GM18502 (cell line): ENCODE measurements at regions not wholly inside any gene's neighbourhood (a gene's known extent, or its start where the extent isn't known, plus 50 kb on each side); places are given as distances from the start of the nearest gene placed in this dataset.

Experiments used
- ATAC-seq: cut with Tn5 transposase; IDR thresholded peaks from one replicate; pipeline ENCODE4 v1.9.1; 2021; ENCODE audit warnings: mild to moderate bottlenecking; ENCODE audit not compliant: unreplicated experiment, poor library complexity

DNA sequence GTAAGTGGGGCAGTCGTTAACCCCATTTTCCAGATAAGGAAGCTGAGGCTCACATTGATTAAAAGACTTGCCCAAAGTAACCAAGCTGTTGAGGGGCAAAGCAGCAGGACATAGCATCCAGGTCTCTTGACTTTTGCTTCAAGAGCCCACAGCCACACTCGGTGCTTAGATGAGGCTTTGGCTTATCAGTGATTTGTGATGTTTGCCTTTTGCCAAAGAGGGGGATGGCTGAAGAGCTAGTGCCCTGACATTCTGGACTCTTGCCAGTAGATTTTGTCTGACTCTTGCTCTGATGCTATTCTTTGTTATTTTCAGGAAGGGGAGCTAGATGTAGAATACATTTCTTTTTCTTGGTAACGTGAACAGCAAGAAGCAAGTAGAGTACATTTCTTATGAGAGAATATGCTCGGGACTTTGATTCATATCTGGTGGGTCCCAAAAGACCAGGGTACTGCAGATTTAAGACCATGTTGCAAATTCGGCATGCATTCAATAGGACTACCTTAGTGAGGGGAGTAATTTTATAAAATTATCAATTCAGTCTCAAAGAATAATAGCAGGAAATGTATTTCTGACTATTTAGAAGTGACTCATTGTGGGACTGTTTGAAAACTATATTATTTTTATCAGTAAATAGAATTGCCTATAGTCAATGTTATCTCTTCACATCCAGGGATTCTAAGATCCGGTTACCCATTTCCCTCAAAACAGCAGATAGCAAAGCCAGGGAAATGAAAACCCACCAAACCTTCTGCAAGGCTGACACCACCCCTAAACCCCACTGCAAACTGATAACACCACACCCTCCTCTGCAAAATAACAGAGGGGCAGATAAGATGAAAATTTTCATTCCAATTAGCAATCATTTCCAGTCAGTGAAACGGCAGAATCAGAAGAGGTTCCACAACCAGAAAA is 180.0 kb upstream of the BMPER start:
- ATAC-seq: no peak

DNA sequence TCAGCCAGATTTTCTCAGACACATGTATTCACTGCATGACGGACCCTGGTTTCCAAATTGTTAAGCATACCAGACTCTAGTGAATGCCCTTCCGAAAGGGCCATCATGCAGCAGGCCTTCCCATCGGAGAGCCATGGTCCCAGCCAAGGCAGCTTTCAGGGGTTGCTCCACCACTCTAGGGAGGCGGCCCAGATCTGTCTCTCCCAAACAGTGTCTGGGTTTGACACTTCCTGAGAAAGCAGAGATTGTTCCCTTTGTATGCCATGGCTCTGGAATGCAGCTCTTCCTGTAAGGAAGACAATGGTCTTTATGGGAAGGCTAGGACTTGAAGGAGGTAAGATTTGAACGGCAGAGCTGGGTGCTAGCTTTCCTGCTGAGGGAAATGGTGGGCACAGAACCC is 178.8 kb upstream of the BMPER start:
- no peak for ATAC-seq

DNA sequence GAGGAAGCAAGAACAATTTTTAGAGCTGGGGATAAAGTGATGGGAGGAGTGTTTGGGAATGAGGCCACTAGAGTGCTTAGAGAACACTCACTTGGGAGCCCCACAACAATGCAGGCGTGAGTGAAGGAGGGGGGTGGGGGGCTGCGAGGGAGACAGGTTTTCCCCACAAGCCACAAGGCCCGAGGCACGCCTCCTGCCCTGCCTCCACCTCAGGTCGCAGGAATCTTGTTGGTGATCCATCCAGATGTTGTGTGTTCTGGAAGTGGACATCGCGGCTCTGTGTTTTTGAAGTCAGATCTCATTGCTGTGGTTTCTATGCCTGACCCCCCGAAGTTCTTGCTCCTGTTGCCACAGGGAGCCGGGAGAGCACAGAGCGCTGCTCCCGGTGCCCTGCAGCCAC is 178.0 kb upstream of the BMPER start:
- ATAC-seq: no peak

GRCh38 chr7:33728873-33729551 is 176.3 kb upstream of the BMPER start:
- ATAC-seq: no peak

- ATAC-seq: no peak
These were observed 175.6 kb upstream of the BMPER start for GRCh38 chr7:33729726-33730125.

- ATAC-seq: no peak
These were observed 174.4 kb upstream of the BMPER start for GRCh38 chr7:33730958-33731357.

DNA sequence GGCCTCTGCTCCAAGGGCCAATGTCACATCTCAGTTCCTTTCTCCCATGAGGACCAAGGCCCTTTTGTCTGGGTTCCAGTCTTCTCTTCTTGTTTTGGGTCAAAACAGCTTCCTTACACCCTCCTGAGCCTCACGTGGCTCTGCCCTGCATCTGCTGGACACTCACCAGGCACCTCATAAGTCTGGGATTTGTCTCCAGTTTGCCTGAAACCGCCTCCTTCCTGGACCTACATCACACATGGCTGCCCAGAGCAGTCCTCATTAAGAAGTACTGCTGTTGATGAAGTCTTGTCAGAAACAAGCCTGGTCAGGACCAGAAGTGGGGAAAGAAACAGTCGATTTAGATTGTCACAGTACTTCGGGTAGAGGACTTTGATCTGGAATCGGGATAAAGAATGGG is 173.4 kb upstream of the BMPER start:
- ATAC-seq: no peak

DNA sequence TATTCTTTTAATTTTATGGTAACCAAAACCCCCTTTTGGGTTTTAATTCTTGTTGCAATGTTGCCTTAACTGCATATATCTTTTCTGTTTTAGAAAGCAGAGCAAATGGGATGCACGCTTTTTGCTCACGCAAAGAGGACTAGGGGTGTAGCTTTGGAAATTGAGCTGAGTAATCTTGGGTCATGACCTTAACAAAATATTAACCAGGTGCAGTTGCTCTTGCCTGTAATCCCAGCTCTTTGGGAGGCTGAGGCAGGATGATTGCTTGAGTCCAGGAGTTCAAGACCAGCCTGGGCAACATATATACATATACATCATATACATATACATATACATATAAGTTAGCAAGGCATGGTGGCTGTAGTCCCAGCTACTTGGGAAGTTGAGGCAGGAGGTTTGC is 172.9 kb upstream of the BMPER start:
- ATAC-seq: no peak

- ATAC-seq: no peak
These were observed 171.3 kb upstream of the BMPER start for GRCh38 chr7:33733870-33734650.

- no peak for ATAC-seq
These were observed 169.9 kb upstream of the BMPER start for GRCh38 chr7:33735403-33735802.

DNA sequence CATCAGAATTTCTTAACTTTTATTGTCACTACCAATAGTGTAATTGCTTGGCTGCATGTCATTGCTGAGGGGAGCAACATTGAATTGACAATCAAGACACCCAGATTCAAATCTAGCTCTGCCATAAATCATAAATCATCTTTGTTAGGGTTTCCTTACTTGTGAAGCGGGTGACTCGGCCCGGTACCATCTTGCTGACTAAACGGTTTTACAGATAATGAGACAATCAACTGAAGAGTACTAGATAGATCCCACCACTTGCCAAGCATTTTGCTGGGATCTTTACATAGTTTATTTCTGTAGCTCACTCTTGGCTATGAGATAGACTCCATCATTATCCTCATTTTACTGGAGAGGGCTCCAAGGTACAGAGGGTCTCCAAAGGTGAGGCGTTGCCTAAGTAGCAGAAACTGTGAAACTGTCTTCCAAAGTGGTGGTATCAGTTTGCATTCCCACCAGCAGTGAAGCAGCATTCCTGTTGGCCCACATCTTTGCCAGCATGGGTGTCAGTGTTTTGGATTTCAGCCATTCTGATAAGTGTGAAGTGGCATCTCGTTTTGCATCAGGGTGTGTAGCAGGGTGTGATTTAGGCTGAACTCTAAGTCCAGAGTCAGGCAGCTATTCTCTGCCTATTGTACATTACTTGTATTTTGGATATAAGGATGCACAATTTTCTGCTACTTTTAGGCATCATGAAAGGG is 168.7 kb upstream of the BMPER start:
- ATAC-seq: no peak

GRCh38 chr7:33738260-33738935 is 166.9 kb upstream of the BMPER start:
- no peak for ATAC-seq

GRCh38 chr7:33739286-33739685 is 166.1 kb upstream of the BMPER start:
- ATAC-seq: no peak

GRCh38 chr7:33742521-33742920 is 162.8 kb upstream of the BMPER start:
- no peak for ATAC-seq

GRCh38 chr7:33742999-33743587 is 162.2 kb upstream of the BMPER start:
- no peak for ATAC-seq

GRCh38 chr7:33743594-33743993 is 161.7 kb upstream of the BMPER start:
- ATAC-seq: no peak

DNA sequence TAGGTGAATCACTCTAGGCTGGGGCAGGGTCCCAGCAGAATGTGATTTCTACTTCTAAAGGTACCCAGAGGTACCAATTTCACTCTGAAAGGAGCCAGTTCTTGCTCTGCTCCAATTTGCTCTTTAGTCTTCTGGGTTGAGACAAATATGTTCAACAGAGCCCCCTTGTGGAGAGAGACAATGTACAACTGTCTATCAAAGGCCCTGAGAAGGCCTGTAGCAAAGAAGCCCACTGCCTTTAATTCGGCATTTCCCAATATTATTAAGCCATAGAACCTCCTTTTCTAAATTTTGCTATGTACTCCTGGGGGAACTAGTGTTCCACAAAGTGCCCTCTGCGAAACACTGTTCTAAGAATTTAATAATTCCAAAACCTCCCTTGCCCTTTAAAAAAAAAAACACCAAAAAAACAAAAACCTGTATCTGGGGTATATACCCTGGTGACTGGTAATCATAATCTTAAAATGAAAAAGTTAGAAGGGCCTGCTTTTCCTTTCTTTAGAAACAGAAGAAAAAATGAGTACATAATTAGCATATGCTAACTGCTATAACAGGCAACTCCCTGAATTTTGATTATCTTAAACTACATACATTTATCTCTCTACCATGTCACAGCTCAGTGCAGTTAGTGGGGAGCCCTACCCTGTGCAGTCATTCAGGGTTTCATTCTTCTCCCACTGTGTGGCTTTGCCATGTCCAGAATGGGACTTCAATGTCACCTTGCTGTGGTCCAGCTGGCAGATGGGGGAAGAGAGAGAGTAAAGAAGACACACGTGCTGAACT is 160.9 kb upstream of the BMPER start:
- no peak for ATAC-seq

DNA sequence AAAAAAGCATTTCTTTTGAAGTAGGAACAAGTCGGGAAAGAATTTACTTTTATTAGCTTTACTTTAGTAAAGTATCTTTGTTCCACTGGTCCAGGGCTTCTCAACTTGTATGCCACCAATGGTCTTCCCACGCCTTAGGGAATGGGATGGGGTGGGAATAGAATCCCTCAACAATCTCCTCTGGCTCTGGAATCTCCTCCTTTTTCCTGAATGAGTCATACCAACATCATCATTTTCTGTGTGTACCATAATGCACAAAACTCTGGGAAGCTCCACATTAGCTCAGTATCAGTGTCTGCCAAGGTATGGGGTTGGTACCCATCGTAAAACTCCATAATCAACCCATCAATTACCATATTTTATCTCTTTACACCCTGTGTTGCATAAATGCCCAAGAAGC is 159.4 kb upstream of the BMPER start:
- no peak for ATAC-seq

- no peak for ATAC-seq
These were observed 156.5 kb upstream of the BMPER start for GRCh38 chr7:33748793-33749192.
